Ovary (tissue), 3 donors: ENCODE measurements at regions not wholly inside any gene's neighbourhood (a gene's known extent, or its start where the extent isn't known, plus 50 kb on each side); places are given as distances from the start of the nearest gene placed in this dataset.

Experiments
- CTCF ChIP-seq, 3 donors: fragments of 450-650 bp in 2 of 3; fragments of 200-600 bp in 1 of 3; IDR thresholded peaks; one replicate each; pipeline versions ENCODE4 v1.5.1 to v1.8.0; 2016 to 2022; ENCODE audit warnings: antibody characterized with exemption in 3 of 3, mild to moderate bottlenecking in 1 of 3
- EP300 ChIP-seq: sonication (generic); formaldehyde crosslinking; IDR thresholded peaks from one replicate; pipeline ENCODE4 v1.6.1; 2017; ENCODE audit warnings: antibody characterized with exemption
- POLR2A ChIP-seq: fragments of 450-650 bp; IDR thresholded peaks from one replicate; pipeline ENCODE4 v1.6.1; 2017; ENCODE audit warnings: antibody characterized with exemption, mild to moderate bottlenecking, moderate library complexity
- donor health status: DM: no; HTN: no; CAD: no.

GRCh38 chr20:19813846-19814640 is 56.0 kb downstream of the RIN2 start:
- TF ChIP-seq CTCF (IDR thresholded peaks at IDR 0.05) (no peak), POLR2A (no peak), EP300 (no peak)
